ENCODE measurements at regions not wholly inside any gene's neighbourhood (a gene's known extent, or its start where the extent isn't known, plus 50 kb on each side); places are given as distances from the start of the nearest gene placed in this dataset.

- TF ChIP-seq TCF7L2 (IDR thresholded peaks at IDR 0.05; ENCODE audit: borderline replicate concordance, extremely low read depth, insufficient read depth, insufficient read length) (no peak), CTCF (IDR thresholded peaks at IDR 0.05 in 2 of 3, conservative IDR thresholded peaks at IDR 0.05 in 1 of 3; ENCODE audit: borderline replicate concordance in 1 of 3, insufficient read depth in 1 of 3, low read depth in 2 of 3, low read length in 2 of 3) (no peak), JUND (IDR thresholded peaks at IDR 0.05) (no peak), MAX (IDR thresholded peaks at IDR 0.05) (no peak), POLR2AphosphoS5 (IDR thresholded peaks at IDR 0.05; ENCODE audit: low read depth, low read length) (no peak), POLR2A (IDR thresholded peaks at IDR 0.05; ENCODE audit: borderline replicate concordance, extremely low read depth, insufficient read depth, insufficient read length) (no peak), SIN3A (IDR thresholded peaks at IDR 0.05; ENCODE audit: low read depth) (no peak), REST (IDR thresholded peaks at IDR 0.05; ENCODE audit: low read depth) (no peak), ZFX (IDR thresholded peaks at IDR 0.05) (no peak), ZNF274 (IDR thresholded peaks at IDR 0.05; ENCODE audit: low read depth, low read length) (no peak), EZH2 (IDR thresholded peaks at IDR 0.05) (no peak), FOSL1 (IDR thresholded peaks at IDR 0.05; ENCODE audit: low read depth) (no peak), ZBTB33 (IDR thresholded peaks at IDR 0.05; ENCODE audit: extremely low read depth, insufficient replicate concordance, low read length) (no peak)
These were observed 169.4 kb downstream of the TEX36 start for GRCh38 chr10:125513429-125514182.

Measured in HCT116 (cell line).